SK-N-SH treated with all-trans-retinoic acid at 6 μM for 48 hours (cell line): ENCODE measurements at regions not wholly inside any gene's neighbourhood (a gene's known extent, or its start where the extent isn't known, plus 50 kb on each side); places are given as distances from the start of the nearest gene placed in this dataset.

Experiments
- CREB5 ChIP-seq: fragments of 250-450 bp; sonication (Bioruptor Pico); IDR thresholded peaks from 2 replicates; pipeline ENCODE4 v1.5.1; 2020; ENCODE audit warnings: low read depth, mild to moderate bottlenecking, moderate library complexity
- ISL1 ChIP-seq: fragments of 250-450 bp; sonication (Bioruptor Pico); IDR thresholded peaks from 2 replicates; pipeline ENCODE4 v2.1.2; 2022; ENCODE audit warnings: mild to moderate bottlenecking, moderate library complexity
- ZFP3 ChIP-seq: fragments of 250-450 bp; sonication (Bioruptor Pico); IDR thresholded peaks from 2 replicates; pipeline ENCODE4 v1.5.0; 2020; ENCODE audit warnings: mild to moderate bottlenecking, moderate library complexity
- TF ChIP-seq, protein P1 (sequence below): fragments of 250-450 bp; sonication (Bioruptor Pico); IDR thresholded peaks from 2 replicates; pipeline ENCODE4 v1.8.0; 2020; ENCODE audit warnings: mild to moderate bottlenecking, moderate library complexity, borderline replicate concordance
- TF ChIP-seq, protein P2 (sequence below): fragments of 250-450 bp; sonication (Bioruptor Pico); IDR thresholded peaks from 2 replicates; pipeline ENCODE4 v1.5.0; 2020; ENCODE audit warnings: mild to moderate bottlenecking, moderate library complexity

- TF ChIP-seq, protein P1, sequence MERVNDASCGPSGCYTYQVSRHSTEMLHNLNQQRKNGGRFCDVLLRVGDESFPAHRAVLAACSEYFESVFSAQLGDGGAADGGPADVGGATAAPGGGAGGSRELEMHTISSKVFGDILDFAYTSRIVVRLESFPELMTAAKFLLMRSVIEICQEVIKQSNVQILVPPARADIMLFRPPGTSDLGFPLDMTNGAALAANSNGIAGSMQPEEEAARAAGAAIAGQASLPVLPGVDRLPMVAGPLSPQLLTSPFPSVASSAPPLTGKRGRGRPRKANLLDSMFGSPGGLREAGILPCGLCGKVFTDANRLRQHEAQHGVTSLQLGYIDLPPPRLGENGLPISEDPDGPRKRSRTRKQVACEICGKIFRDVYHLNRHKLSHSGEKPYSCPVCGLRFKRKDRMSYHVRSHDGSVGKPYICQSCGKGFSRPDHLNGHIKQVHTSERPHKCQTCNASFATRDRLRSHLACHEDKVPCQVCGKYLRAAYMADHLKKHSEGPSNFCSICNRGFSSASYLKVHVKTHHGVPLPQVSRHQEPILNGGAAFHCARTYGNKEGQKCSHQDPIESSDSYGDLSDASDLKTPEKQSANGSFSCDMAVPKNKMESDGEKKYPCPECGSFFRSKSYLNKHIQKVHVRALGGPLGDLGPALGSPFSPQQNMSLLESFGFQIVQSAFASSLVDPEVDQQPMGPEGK (CRISPR knock-in tag): no peak
- TF ChIP-seq, protein P2, sequence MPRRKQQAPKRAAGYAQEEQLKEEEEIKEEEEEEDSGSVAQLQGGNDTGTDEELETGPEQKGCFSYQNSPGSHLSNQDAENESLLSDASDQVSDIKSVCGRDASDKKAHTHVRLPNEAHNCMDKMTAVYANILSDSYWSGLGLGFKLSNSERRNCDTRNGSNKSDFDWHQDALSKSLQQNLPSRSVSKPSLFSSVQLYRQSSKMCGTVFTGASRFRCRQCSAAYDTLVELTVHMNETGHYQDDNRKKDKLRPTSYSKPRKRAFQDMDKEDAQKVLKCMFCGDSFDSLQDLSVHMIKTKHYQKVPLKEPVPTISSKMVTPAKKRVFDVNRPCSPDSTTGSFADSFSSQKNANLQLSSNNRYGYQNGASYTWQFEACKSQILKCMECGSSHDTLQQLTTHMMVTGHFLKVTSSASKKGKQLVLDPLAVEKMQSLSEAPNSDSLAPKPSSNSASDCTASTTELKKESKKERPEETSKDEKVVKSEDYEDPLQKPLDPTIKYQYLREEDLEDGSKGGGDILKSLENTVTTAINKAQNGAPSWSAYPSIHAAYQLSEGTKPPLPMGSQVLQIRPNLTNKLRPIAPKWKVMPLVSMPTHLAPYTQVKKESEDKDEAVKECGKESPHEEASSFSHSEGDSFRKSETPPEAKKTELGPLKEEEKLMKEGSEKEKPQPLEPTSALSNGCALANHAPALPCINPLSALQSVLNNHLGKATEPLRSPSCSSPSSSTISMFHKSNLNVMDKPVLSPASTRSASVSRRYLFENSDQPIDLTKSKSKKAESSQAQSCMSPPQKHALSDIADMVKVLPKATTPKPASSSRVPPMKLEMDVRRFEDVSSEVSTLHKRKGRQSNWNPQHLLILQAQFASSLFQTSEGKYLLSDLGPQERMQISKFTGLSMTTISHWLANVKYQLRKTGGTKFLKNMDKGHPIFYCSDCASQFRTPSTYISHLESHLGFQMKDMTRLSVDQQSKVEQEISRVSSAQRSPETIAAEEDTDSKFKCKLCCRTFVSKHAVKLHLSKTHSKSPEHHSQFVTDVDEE (CRISPR knock-in tag): no peak
- TF ChIP-seq ZFP3 (CRISPR knock-in tag) (no peak), CREB5 (no peak), ISL1 (CRISPR knock-in tag) (no peak)
Observed at GRCh38 chr14:98955741-98956070, 316.3 kb downstream of the BCL11B start.
